ENCODE measurements at regions not wholly inside any gene's neighbourhood (a gene's known extent, or its start where the extent isn't known, plus 50 kb on each side); places are given as distances from the start of the nearest gene placed in this dataset.

DNA sequence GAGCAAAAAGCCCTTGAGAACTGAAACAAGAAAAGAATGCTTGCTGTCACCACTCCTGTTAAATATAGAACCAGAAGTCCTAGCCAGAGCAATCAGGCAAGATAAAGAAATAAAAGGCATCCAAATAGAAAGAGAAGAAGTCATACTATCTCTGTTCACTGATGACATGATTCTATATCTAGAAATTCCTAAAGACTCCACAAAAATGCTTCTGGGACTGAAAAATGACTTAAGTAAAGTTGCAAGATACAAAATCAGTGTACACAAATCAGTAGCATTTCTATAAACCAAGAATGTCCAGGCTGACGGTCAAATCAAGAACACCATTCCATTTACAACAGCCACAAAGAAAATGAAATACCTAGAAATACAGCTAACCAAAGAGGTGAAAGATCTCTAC, 552.7 kb upstream of the SLIT2 start:
- no peak for DNase-seq

DNA sequence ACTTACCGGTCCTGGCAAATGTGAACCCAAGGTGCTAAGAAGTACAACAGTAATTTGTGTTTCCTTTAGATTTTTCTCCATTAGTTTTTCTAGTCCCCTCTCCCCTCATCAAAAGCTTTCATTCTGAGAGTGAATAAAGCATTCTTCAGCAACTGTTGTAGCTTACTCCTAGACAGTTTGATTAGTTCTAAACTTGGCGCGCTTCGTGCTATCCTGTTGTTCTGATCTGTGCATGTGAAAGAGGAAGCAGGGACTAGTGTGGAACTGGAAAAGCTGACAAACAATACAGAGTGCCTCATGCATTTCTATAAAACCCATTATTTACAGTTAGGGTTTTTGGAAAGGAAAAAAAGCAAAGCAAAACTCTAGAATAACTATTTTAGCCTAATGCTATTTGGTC, 556.9 kb upstream of the SLIT2 start:
- DNase-seq = no peak

DNA sequence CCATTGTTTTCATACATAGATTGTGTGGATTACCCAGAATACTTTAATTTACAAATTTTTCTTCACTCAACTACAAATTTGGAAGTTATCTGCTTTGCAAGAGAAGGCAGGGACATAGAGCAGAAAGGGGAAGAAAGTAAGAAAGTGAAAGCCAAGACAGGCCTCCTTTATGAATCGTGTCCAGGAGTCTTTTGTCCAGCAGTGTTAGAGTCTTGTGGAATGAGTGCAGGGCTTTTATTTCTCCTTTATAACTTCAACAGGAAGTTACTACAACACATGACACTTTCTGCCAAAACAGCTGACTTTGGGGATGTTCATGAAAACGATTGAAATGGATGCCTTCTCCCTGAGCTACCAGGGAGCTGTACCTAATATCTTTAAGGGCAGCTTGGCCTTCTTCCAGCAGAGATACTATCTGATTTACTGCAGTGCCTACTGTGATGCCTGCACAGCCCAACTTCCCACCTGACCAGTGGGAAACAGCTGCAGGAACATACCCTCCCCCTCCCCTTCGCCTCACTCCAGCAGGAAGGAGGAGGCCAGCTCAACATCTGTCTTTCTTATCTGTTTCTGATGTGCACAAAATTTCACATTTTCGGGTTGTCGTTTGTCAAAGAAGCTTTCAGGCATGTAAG, 557.7 kb upstream of the SLIT2 start:
- peak; percentile 56 for DNase-seq

DNA sequence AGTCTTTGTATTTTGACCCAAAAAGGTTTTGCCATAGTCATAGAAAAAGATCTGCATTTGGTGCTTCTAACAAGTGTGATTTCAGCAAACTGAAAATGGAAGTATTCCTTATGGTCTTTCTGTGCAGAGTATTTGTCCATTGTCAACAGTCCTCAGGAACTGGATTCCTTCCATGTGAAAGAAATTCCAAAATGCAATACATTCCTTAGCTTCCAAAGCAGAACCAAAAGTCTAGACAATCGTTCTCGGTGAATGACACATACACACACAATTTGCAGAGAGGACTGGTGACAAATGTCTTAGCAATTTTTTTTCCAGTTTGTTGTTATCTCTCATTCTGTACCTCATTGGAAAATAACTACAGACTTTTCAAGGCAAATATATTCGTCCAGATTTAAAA, 562.2 kb upstream of the SLIT2 start:
- no peak for DNase-seq

DNA sequence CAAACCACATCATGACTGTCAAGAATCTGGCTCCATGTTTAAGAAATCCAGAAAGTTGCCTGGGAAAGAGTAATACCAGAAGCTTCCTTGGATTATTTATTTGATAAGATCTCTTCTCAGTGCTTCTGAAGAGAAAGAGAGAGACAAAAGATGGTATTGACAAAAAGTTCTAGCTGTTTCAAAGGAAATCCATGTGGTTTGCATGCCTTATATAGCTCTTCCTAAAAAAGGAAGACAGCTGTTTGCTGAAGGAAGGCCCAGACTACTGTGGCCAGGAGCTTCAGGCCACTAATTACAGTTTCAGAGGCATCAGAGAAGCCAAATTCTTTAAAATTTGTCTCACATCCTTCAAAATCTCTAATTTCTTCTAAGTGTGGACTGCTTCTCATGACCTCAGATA, 565.2 kb upstream of the SLIT2 start:
- no peak for DNase-seq

DNA sequence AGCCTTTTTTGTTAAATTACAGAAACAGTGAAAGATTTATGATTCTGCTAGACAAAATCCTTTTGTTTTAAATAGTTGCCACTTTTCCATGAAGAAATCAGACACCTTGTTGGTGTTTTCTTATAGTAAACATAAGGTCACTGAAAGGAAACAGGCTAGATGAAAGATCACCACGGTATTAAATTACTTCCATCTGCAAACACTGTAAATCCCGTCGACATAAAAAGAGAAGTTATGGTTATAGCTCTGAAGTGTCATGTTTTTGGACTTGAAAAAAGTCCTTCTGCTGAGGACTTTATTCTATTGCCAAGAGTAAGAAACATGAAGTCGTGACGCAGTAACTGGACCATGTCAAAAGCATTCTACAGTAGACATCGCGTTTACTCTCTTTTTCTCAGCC, 567.6 kb upstream of the SLIT2 start:
- DNase-seq = no peak

DNA sequence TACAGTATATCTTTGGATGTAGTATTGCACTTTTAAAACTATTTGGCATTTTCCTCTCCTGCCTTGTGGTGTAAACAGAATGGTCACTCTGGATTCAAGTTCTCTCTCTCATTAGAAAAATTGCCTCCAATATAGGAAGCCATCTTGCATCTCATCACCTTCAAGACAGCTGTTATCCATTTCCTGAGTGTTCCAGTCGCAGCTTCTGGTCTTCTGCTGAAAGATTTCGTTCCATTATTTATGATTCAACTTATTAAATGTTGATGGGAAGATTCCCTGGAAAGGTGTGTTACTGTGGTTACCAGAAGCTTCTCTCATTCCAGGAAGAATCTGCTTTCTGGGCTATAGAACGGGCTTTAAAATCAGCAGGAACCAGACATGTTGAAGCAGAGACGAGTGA, 568.3 kb upstream of the SLIT2 start:
- peak; percentile 25 for DNase-seq

DNA sequence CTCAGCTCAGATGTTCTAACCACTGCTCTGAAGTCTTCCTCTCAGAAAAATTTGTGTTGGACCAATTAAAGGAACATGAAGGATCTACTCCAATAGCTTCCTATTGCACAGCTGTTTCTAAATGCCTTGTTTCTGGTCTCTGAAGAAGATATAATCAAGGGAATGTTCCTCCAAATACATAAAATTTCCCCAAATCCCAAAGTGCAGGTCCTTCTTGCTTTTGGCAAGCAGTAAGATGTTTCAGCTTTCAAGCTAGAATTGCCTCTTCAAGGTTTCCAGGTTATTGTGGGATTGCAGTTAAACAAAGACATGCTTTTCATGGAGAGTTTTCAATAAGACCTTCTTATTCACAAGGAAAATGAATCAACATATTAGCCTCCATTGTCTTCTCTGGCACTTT, 574.5 kb upstream of the SLIT2 start:
- no peak for DNase-seq

DNA sequence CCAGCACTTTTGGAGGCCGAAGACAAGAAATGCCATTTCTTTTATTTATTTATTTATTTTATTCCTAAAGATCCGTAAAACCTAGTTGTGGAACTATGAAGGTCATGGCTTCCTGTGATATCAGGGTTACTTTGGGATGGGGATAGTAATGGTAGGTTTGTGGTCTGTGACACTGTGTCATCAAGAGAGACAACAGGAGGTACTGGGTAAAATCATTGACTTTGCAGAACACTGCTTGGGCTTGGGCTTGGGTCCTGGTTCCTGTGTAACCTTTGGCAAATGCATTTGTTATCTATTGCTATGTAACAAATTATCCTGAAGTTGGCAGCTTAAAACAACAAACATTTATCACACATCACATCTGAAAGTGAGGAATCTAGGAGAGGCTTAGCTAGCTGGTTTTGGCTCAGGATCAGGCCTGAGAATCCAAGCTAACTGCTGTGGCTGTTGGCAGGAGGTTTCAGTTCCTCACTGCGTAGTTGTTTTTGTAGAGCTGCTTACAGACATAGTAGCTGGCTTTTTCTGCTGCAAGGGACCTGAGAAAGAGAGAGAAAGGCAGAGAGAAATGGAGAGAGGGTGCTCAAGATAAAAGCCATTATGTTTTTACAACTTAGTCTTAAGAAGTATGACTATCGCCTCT, 576.4 kb upstream of the SLIT2 start:
- DNase-seq = peak; percentile 39

DNA sequence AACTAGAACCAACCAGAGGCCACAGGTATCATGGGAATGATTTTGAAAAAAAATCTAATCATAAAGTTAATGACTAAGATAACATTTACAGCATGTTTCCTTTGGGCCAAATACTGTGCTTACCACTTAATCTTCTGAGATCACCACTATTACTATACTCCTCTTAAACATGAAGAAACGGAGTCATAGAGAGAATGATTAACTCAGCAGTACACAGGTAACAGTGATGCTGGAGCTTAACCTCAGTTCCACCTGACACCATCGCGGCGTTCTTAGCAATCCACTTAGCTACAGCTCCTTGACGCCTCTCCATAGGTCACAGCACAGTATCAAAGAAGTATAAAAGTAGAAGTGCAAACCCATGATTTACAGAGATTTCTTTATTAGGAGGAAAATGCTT, 592.6 kb upstream of the SLIT2 start:
- no peak for DNase-seq

DNA sequence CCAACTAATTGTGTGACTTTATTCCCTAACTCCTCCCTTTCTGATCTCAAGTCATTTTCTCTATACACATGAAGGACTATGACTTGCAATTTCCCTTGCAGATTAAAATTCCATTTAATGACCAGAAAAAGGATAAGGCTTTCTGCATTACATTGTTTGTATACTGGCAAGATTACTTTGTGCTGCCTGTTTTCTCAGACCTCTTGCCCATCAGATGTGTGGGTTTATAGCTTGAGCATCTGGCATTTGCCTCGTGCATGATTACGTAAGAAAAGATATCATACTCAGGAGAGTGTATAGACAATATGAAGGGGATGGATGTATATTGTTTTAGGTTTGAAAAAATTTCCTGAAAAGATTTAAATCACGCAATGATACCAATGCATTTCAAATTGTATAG, 593.8 kb upstream of the SLIT2 start:
- DNase-seq = no peak

DNA sequence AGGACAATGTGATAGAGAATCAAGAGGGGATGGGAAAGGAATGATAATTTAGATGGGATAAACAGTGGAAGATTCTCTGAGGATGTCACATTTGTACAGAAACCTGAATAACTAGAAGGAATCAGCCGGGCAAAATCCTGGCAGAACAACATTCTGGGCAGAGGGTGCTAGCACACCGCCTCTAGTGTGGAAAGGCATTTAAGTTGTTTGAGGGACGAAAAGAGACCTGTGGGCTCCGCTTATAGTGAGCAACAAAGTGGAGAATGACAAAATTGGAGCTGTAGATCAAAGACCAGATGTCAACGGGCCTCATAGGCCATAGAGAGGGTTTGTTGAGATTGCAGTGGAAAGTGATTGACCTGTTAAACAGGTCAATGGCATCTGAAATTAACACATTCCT, 596.0 kb upstream of the SLIT2 start:
- no peak for DNase-seq

DNA sequence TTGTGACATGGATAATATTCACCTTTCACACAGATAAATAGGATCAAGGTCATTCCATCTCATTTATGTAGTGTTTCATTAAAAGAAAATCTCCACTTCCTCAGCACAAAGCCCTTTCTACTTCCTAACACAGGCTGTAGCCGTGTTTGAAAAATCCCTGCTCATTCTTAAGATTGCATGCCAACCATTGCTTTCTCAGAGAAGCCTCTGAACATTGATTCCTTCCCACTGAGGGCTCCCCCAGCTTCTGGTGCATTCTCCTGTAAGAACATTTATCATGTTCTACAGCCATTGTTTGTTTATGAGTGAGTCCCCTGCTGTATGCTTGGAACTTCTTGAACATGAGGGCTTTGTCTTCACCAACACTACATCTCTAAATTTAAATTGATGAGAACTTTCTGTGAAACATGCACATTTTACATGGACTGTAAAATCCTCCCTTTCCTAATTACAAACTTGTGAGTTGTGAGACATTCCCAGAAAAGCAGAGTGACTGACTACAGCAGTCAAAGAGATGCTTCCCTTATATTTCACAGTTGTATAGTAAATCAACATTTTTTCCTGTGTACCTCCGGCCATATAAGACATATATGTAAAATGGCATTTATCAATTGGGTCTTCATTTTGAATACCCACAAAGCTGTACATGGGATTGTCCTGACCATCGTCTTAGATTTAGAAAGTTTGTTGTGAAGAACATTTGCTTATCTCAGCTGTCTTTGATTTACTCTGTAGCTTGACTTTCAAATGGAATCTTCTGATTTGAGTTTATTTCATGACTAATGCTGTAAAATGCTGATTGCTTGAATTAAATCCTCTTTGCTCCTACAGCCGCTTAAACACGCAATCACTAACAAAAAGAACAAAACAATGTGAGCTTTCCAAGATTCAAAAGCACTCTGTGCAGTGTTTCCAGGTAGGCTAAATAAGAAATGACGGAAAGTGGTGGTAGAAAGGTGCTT, 600.5 kb upstream of the SLIT2 start:
- no peak for DNase-seq

DNA sequence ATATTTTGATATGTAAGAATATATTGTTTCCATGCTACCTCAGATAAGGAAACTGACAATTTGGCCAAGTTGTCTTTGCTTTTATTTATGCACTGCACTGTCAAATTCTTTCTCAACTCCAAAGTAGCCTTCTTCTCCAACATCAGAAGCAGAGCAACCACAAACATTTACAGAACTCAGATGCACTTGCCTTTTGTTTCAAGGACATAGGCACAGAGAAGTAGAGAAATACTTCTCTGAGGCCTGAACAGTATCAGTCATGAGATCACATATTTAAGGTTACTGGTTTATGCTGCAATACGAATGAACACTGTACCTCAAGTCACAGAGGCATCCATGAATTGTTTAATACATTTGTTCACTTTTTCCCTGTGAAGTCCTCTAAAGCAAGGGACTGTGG, 606.1 kb upstream of the SLIT2 start:
- DNase-seq = no peak

DNA sequence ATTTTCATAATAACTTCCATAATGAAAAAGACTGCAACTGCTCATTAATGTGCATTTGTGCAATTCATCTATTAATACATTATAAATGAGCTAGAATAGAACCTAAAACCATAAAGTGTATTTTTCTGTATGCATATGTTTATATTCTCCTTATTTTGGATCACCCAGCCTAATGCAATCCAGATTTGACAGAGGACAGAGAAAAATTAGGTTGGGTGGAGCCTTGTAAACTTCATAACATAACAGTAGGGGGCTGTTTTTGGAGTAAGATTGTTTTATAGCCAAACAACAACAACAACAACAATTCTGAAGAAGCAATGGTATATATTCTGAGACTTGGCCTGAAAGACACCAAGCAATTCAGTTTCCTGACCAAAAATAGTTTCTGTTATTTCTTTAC, 615.3 kb upstream of the SLIT2 start:
- DNase-seq = no peak

DNA sequence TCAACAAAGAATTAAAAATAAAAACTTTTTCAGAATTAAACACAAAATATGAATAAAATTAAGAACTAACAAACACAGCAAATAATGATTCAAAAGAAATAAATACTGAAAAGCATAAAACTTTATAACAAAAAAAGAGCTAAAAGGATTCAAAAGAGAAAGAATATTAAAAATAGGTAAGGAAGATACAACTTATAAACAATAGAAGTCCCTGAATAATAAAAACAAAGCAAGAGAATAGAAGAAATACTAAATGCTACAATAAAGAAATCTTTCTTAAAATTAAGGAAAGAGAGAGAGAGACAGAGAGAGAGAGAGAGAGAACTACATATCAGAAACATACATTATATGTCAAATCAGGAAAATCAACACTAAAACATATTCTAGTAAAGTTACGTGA, 619.9 kb upstream of the SLIT2 start:
- DNase-seq = no peak

DNA sequence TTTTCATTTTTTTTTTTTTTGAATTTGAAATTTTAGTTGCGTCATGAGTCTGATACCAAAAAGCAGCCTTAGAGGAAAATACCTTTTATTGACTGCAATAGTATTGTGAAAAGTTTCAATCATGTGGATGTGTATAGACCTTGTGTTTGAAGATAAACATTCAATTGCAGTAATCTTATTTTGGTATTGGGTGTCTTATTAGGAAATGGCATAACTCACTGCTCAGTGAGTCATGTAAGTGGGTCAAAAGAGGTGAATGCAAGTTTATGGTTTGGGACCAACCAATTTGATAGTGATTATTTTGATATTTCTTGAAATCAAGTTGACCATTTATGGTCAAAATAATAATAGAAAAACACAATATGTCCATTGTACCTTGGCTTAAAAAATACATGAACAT, 627.8 kb upstream of the SLIT2 start:
- no peak for DNase-seq

DNA sequence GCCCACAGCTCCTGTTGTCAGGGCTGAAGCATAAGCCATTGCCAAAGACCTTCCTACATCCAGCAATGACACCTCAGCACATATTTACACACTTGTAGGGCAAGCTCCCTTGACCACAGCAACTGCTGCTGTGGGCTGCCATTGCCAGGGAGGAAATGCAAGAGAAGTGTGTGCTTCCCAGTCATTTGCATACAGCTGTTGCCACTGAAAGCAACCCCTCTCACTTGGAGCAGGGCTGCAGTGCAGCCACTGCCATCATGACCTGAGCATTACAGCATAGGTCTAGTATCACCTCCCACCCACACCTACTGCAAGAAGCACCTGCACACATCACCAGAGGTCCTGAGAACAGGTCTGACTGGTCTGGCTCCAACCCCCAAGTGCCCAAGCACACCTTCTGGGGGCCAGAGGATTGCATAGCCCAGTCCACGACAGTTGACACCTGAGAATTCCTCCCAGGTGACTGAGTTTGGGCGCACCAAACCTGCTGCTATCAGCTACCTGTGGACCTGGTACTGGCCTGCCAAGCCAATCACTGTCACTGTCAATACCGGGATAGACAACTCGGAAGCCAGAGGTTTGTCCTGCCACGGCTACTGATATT, 636.5 kb upstream of the SLIT2 start:
- no peak for DNase-seq

DNA sequence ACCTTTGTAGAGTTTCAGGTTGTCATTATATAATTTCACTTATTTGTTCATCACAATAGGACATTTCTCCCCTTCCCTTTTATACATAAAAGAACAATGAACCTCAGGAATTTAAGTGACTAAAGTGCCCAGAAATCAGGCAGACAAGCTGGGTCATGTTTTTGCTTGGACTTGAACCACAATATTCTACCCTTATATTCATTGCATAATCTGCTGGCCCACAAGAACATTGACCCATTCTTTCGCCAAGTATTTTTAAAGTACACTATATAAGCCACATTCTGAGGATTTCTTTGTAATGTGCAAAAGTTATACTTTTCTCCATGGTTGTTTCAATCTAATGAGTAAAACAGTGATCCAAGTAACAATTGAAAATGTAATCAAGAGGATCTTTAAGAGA, 637.5 kb upstream of the SLIT2 start:
- no peak for DNase-seq

DNA sequence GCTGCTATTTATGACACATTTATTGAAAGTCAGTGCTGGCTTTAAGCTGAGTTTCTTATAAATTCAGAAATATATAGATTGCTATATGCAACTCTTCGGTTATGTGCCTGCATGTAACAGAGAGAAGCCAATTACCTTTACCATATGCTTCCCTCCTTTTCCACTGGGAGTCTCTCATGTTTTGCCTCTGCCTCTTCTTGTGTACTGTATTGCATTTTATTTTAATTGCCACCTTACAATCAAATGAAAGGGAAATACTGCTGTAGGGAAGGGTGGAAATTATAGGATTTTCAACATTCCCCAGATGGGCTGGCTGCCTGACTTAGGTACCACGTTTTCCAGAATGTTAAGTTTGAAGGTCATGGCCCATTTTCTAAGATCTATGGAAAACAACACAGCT, 655.4 kb upstream of the SLIT2 start:
- no peak for DNase-seq

DNA sequence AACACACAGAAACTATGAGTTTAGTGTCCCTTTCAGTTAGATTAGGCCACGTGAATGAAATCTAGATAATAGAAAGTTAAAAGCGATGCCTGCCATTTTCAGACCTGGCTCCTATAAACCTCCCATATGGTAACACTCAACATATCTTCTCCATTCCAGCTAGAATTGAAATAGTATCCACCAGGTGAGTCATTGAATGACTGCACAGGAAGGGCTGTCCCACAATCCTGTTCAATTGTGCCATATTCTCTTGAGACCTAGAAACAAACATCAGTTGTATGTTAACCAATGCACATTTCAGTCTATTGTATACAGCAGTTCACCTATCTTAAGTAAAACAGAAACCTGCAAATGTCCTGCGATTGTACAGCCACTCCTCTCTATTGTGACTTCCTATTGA, 659.3 kb upstream of the SLIT2 start:
- DNase-seq = no peak

DNA sequence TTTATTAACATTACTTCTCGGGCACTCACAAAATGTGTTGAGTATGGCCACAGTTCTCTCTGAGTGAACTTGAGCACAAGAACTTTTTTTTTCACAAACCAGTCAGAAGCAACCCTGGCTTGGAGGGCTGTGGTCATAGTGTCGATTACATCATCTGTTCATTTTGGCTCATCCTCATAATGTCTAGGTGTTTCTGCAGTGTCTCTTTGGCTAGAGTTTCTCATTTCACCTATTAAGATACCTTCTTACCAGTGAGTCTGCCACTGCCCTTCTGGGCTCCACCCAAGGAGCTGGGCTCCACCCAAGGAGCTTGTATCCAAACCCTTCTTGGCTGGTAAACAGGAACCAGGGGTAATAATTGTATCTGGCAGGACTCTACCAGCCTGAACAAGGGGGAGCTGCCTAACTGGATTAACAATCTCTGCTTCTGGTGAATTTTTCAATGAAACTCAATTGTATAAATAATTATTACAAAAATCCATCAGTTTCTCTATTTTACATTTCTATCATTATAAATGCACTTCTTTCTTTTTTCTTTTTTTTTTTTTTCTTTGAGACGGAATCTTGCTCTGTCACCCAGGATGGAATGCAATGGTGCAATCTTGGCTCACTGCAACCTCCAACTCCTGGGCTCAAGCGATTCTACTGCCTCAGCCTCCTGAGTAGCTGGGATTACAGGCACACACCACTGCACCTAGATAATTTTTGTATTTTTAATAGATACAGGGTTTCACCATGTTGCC, 667.7 kb upstream of the SLIT2 start:
- no peak for DNase-seq

DNA sequence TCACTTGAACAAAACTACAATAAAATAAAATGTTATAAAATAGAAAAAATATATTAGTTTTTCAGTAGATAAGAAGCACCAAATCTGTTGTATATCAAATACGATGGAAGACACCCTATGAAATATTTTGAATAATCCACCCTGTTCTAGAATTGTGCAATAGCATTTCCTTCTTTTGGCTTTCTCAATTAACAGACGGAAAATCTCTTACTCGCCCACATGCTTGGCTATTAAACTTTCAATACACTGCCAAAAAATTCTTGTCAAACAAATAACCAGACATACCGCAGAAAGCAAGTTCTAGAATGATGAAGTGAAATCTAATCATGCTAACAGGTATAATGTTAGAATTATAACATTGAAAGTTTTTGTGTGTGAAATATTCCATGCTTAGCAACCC, 671.6 kb upstream of the SLIT2 start:
- DNase-seq = no peak

All from right hindlimb (tissue), 1 donor.